NOMO-1 treated with DMSO at 0.1 percent for 48 hours (cell line): ENCODE measurements at regions not wholly inside any gene's neighbourhood (a gene's known extent, or its start where the extent isn't known, plus 50 kb on each side); places are given as distances from the start of the nearest gene placed in this dataset.
"Not testable (repeated sequence)": the region's sequence is repeated elsewhere in the genome, so short reads cannot be mapped to it uniquely, and the experiment has no call there.

Source experiments
- DNase-seq: peaks from one replicate; lab custom pipeline; 2025; ENCODE audit not compliant: unreplicated experiment; lab: John Stamatoyannopoulos, UW

DNA sequence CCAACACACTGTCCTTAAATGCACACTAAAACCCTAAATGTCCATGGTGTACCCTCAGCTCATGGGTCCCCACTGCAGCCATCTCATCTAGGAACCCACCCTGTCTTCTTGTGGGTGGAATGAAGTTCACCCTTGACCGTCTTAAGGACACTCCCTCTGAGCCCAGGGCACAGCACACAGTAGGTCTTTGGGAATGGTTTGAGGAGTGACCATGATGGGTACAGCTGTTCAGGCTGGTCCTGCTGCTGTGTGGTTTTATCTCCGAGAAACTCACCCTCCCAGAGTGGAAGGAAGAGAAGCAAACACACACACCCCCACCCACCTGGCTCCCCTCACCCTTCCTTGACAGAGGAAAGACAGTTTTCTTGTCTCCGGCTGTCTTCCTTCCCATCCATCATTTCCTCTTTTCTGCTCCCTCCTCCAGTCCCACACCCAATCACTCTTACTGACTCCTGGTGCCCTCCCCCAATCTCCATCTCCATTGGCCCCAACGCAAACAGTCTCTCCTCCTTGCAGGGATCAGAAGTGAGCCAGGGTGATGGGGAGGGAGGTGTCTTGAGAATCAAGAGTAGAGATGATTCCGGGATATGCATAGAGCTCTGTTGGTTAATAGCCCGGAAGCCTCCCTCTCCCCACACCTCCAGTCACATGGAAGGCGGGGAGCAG, 105.9 kb upstream of the LHX5 start:
- no peak for DNase-seq

GRCh38 chr12:113575386-113575785, 103.7 kb upstream of the LHX5 start:
- no peak for DNase-seq

GRCh38 chr12:113573148-113573547, 101.5 kb upstream of the LHX5 start:
- DNase-seq = no peak

DNA sequence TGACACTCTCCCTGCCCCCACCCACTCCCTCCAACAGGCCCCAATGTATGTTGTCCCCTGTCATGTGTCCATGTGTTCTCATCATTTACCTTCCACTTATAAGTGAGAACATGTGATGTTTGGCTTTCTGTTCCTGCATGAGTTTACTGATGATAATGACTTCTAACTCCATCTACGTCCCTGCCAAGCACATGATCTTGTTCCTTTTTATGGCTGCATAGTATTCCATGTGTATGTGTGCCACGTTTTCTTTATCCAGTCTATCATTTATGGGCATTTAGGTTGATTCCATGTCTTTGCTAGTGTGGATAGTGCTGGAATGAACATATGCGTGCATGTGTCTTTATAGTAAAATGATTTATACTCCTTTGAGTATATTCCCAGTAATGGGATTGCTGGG, 100.0 kb upstream of the LHX5 start:
- DNase-seq = no peak

DNA sequence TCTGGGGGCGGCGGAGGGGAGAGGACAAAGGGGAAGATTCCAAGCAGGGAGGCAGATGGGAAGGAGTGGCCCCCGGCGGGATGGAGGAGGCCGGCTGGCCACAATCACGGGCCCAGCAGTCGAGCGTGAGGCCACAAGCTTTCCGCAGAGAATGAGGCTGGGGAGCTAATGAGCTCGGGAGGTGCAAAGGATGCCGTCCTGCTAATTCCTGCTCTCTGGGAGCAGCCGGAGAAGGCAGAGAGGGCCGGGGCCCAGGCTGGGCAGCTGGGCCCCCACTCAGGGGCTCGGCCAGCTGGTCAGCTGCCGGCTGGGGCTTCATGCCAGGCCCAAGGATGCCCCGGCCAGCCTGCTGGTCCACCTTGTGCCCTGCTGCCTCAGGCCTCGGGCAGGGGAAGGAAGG, 98.1 kb upstream of the LHX5 start:
- DNase-seq = no peak

DNA sequence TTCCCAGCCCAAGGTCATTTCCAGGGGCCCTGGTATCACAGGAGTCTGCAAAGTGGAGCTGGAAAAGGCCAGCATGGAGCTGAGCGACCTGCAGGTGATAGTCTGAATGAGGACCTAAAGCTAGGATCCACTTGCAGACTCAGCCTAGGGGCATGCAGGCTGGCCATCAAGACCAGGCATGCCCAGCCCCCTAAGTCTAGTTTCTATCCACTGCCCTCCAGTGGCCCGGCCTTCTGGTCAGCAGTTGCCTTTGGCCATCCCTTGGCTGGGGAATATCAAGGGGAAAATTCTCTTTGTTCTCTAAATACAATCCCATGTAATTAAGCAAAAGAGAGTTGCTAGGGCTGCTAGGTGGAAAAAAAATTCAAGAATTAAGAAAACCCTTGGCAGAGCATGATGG, 96.3 kb upstream of the LHX5 start:
- DNase-seq = no peak

GRCh38 chr12:113565368-113565767, 93.7 kb upstream of the LHX5 start:
- no peak for DNase-seq

- no peak for DNase-seq
These were observed 89.6 kb upstream of the LHX5 start for GRCh38 chr12:113561068-113561780.

- no peak for DNase-seq
These were observed 87.8 kb upstream of the LHX5 start for GRCh38 chr12:113559466-113559865.

DNA sequence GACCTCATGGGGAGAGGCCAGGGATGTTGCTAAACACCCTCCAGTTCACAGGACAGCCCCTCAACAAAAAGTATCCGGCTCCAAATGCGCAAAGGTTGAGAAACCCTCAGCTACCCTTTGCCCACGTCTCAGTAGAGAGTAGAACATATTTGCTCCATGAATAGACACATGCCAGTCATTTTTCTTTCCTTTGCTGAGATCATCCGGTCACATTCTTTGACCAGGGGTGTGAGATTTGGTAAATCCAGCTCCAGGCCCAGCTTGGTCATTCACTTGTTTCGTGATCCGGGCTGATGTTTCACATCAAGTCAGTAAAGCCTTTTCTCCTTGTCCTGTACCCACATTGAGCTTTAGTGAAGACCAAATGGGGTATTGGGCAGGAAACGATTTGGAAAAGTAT, 83.6 kb upstream of the LHX5 start:
- DNase-seq = no peak

GRCh38 chr12:113552760-113553159, 81.1 kb upstream of the LHX5 start:
- DNase-seq = no peak

DNA sequence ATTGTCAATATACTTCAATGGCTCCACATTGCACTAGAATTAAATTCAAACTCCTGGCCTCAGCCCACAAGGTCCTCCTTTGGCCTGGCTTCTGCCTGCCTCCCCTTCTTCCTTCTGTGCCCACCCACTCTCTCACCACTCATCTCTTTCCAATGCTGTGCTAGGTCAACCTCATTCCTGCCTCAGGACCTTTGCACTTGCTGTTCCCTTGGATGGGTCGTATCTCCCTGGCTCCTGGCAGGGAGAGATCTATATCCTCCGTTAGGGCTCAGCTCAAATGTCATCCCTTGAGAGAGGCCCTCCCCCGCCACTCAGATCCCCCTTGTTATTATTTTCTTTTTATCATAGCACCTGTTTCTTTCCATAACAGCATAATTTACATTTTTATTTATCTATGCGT, 79.9 kb upstream of the LHX5 start:
- no peak for DNase-seq

GRCh38 chr12:113548467-113548866, 76.8 kb upstream of the LHX5 start:
- no peak for DNase-seq

DNA sequence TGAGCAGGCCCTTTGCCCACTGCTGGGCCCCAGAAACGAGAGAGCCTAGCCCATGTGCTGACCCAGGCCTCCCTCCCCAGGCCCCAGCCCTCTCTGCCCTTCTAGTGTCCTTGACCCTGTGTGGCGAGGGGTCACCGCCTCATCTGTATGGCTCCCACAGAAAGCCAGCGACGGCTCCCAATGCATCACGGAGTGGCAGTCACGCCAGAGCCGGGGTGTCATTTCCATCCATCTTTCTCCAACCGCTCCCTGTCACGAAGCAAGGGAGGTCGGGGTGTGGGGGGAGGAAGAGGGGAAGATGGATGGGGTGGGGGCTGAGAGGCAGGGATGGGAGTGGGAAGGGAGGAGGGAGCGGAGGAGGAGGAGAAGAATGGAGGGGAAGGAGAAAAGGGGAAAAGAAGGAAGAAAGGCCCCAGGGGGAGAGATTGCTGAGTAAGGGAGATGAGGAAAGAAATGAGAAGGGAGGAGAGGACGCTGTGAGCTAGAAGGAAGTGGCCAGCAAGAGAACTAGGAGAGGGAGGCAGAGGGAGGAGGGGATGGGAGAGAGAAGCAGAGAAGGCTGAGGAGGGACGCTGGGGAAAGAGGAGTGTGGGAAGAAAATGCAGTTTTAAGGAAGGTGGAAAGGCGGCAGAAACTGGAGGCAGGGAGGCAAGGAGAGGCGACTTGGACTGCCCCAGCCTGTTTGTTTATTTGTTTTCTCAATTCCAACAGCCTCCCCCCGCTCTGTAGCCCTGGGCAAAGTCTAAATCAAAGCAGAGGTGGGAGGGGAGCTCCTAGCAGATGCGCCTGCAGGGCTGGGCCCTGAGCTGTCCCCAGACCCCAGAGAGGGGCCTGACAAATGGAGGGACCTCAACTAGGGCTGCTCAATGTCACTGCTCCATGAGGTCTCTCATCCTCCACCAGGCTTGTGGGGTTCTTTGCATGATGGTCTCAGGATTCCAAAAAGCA, 75.5 kb upstream of the LHX5 start:
- DNase-seq = no peak

- DNase-seq = no peak
These were observed 66.0 kb upstream of the LHX5 start for GRCh38 chr12:113537751-113538087.

DNA sequence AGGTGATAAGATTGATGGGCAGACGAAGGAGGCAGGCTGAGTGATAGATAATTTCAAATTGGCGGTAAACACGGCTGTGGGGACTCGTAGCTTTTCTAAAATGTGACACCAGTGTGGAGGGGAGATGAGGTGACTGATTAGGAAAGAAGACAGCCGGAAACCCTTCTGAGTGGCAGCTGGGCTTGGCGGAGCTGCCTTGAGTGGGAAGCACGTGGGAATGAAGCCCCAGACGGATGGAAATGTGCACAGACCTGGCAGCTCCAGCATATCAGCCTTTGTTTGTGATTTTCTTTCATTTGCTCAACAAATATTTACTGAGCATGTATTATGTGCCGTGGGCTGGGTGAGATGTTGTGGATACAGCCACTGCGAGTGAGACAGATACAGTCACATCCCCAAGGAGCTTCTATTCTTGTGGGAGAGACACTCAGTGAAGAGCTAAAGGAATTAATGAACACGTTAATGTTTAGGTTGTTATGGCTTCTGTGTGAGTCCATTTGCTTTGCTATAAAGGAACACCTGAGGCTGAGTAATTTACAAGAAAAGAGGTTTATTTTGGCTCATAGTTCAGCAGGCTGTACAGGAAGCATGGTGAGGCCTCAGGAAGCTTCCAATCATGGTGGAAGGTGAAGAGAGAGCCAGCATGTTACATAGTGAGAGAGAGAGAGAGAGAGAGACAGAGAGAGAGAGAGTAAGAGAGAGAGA, 65.5 kb upstream of the LHX5 start:
- DNase-seq = no peak

- DNase-seq = no peak
These were observed 63.4 kb upstream of the LHX5 start for GRCh38 chr12:113535100-113535499.

- no peak for DNase-seq
These were observed 62.9 kb upstream of the LHX5 start for GRCh38 chr12:113534555-113534954.

- no peak for DNase-seq
These were observed 62.2 kb upstream of the LHX5 start for GRCh38 chr12:113533842-113534375.

DNA sequence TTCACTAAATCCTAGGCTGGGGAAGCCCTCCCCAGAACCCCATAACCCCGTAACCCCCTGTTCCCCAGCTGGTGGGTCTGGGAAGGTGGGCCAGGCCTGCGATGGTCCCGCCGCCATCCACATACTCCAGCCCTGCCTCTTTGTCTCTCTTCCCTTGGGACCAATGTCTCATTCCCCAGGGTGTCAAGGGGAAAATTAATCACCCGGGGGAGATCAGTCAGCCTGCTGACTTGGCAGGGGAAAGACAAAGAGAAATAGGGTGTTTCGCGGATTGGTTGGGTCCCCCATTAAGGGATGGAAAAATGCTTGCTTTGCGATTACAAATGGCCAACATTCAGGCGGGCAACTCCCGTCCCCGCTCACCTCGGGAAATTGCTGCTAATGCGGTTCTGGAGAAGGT, 60.6 kb upstream of the LHX5 start:
- no peak for DNase-seq

DNA sequence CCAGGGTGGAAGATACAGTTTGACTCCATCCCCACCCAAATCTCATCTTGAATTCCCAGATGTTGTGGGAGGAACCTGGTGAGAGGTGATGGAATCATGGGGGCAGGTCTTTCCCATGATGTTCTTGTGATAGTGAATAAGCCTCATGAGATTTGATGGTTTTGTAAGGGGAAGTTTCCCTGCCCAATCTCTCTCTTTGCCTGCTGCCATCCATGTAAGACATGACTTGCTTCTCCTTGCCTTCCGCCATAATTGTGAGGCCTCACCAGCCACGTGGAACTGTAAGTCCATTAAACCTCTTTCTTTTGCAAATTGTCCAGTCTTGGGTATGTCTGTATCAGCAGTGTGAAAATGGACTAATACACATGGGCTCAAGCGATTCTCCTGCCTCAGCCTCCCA, 59.4 kb upstream of the LHX5 start:
- not testable (repeated sequence) for DNase-seq
